ENCODE measurements at regions not wholly inside any gene's neighbourhood (a gene's known extent, or its start where the extent isn't known, plus 50 kb on each side); places are given as distances from the start of the nearest gene placed in this dataset.
"Not testable (repeated sequence)": the region's sequence is repeated elsewhere in the genome, so short reads cannot be mapped to it uniquely, and the experiment has no call there.

DNA sequence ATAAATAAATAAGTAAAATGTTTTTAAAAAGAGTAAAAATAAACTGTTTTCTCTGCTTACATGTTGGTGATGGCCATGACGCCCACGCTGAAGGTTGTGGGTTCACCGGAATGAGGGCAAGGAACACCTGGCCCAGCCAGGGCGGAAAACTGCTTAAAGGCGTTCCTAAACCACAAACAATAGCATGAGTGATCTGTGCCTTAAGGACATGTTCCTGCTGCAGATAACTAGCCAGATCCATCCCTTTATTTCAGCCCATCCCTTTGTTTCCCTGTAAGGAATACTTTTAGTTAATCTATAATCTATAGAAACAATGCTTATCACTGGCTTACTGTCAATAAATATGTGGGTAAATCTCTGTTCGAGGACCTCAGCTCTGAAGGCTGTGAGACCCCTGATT lies 63.3 kb upstream of the CEP78 start:
- H3K36me3 ChIP-seq; H3K27me3 ChIP-seq (replicated peaks; ENCODE audit: insufficient read depth); H3K4me1 ChIP-seq (ENCODE audit: control insufficient read depth in 1 of 2, low read depth in 2 of 2); ATAC-seq (ENCODE audit: insufficient number of reproducible peaks, low FRiP score, low read depth); DNase-seq (ENCODE audit: low spot score); H3K9me3 ChIP-seq; H3K27ac ChIP-seq; H3K4me3 ChIP-seq: not testable (repeated sequence)

GRCh38 chr9:78171651-78172050 lies 64.2 kb upstream of the CEP78 start:
- ATAC-seq (ENCODE audit: insufficient number of reproducible peaks, low FRiP score, low read depth) = no peak
- Histone ChIP-seq H3K4me1 (ENCODE audit: control insufficient read depth in 1 of 2, low read depth in 2 of 2) (no peaks in the 10 kb centered on the region), H3K27me3 (replicated peaks; ENCODE audit: insufficient read depth) (no peaks in the 10 kb centered on the region), H3K36me3 (no peaks in the 10 kb centered on the region), H3K9me3 (no peaks in the 10 kb centered on the region), H3K4me3 (no peak overlapping the region), H3K27ac (no peak overlapping the region)
- DNase-seq (ENCODE audit: low spot score) = no peak
- no peak for TF ChIP-seq CTCF (IDR thresholded peaks at IDR 0.05)

DNA sequence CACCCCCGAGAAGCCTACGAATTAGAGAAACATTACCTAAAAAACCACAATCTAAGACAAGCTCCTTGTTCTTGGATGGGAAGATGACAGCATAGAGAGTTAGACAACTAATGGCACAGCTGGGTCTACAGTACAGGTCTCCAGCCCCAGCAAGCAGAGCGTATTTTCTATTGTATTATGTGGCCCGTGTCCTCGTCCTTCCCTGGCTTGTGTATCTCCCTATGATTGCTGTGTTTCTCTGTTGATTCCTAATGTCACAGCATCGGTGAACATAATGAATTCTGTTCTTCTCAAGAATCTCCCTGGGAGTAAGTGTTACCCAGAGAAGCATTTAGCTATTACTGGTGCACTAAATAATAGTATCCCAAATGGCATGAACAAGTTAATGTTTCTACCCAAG lies 66.8 kb upstream of the CEP78 start:
- no peak overlapping the region for H3K27ac ChIP-seq
- no peak for TF ChIP-seq CTCF (IDR thresholded peaks at IDR 0.05)
- no peak overlapping the region for H3K4me3 ChIP-seq
- no peak for ATAC-seq (ENCODE audit: insufficient number of reproducible peaks, low FRiP score, low read depth)
- H3K27me3 ChIP-seq (replicated peaks; ENCODE audit: insufficient read depth) = no peaks in the 10 kb centered on the region
- H3K4me1 ChIP-seq (ENCODE audit: control insufficient read depth in 1 of 2, low read depth in 2 of 2) = no peaks in the 10 kb centered on the region
- H3K9me3 ChIP-seq = no peaks in the 10 kb centered on the region
- no peaks in the 10 kb centered on the region for H3K36me3 ChIP-seq
- DNase-seq (ENCODE audit: low spot score) = no peak

DNA sequence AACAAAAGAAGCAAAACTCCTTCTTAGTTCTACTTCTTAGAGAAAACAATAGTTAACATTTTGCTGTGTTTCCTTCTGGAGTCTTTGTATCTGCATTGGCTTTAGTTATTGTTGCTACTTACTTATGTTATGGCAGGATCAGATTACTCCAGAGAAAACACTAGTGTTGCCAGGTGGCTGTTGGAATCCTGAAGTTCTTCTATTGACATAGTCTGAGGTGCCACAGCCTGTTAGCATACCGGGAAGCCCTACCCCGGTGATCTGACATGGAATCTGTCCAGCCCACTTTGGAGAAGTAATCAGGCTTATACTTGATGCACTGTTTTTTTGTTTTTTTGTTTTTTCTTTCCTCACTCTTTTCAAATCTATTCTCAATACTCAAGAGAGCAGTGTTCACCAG lies 68.5 kb upstream of the CEP78 start:
- no peaks in the 10 kb centered on the region for H3K4me1 ChIP-seq (ENCODE audit: control insufficient read depth in 1 of 2, low read depth in 2 of 2)
- no peak overlapping the region for H3K4me3 ChIP-seq
- no peak for ATAC-seq (ENCODE audit: insufficient number of reproducible peaks, low FRiP score, low read depth)
- DNase-seq (ENCODE audit: low spot score) = no peak
- H3K27ac ChIP-seq = no peak overlapping the region
- no peaks in the 10 kb centered on the region for H3K36me3 ChIP-seq
- TF ChIP-seq CTCF (IDR thresholded peaks at IDR 0.05) = no peak
- H3K9me3 ChIP-seq = no peaks in the 10 kb centered on the region
- H3K27me3 ChIP-seq (replicated peaks; ENCODE audit: insufficient read depth) = no peaks in the 10 kb centered on the region

- no peak overlapping the region for H3K27ac ChIP-seq
- H3K9me3 ChIP-seq = no peaks in the 10 kb centered on the region
- no peaks in the 10 kb centered on the region for H3K36me3 ChIP-seq
- DNase-seq (ENCODE audit: low spot score) (no peak), ATAC-seq (ENCODE audit: insufficient number of reproducible peaks, low FRiP score, low read depth) (no peak)
- H3K27me3 ChIP-seq (replicated peaks; ENCODE audit: insufficient read depth) = no peaks in the 10 kb centered on the region
- no peak overlapping the region for H3K4me3 ChIP-seq
- H3K4me1 ChIP-seq (ENCODE audit: control insufficient read depth in 1 of 2, low read depth in 2 of 2) = no peaks in the 10 kb centered on the region
- TF ChIP-seq CTCF (IDR thresholded peaks at IDR 0.05) = no peak
Measured at GRCh38 chr9:78163834-78164233, 72.0 kb upstream of the CEP78 start.

GRCh38 chr9:78158286-78158685 lies 77.6 kb upstream of the CEP78 start:
- Histone ChIP-seq H3K4me3 (no peak overlapping the region), H3K9me3 (no peaks in the 10 kb centered on the region), H3K27ac (no peak overlapping the region), H3K4me1 (ENCODE audit: control insufficient read depth in 1 of 2, low read depth in 2 of 2) (no peaks in the 10 kb centered on the region), H3K27me3 (replicated peaks; ENCODE audit: insufficient read depth) (no peaks in the 10 kb centered on the region), H3K36me3 (no peaks in the 10 kb centered on the region)
- DNase-seq (ENCODE audit: low spot score) (no peak), ATAC-seq (ENCODE audit: insufficient number of reproducible peaks, low FRiP score, low read depth) (no peak)
- TF ChIP-seq CTCF (IDR thresholded peaks at IDR 0.05) = no peak
